ENCODE measurements at regions not wholly inside any gene's neighbourhood (a gene's known extent, or its start where the extent isn't known, plus 50 kb on each side); places are given as distances from the start of the nearest gene placed in this dataset.

- TF ChIP-seq, protein P1, sequence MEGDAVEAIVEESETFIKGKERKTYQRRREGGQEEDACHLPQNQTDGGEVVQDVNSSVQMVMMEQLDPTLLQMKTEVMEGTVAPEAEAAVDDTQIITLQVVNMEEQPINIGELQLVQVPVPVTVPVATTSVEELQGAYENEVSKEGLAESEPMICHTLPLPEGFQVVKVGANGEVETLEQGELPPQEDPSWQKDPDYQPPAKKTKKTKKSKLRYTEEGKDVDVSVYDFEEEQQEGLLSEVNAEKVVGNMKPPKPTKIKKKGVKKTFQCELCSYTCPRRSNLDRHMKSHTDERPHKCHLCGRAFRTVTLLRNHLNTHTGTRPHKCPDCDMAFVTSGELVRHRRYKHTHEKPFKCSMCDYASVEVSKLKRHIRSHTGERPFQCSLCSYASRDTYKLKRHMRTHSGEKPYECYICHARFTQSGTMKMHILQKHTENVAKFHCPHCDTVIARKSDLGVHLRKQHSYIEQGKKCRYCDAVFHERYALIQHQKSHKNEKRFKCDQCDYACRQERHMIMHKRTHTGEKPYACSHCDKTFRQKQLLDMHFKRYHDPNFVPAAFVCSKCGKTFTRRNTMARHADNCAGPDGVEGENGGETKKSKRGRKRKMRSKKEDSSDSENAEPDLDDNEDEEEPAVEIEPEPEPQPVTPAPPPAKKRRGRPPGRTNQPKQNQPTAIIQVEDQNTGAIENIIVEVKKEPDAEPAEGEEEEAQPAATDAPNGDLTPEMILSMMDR (conservative IDR thresholded peaks at IDR 0.05 in 1 of 2, IDR thresholded peaks at IDR 0.05 in 1 of 2; ENCODE audit: extremely low read depth in 1 of 2, insufficient read depth in 1 of 2, low read depth in 1 of 2, low read length in 2 of 2), result no peak
- TF ChIP-seq EZH2 (IDR thresholded peaks at IDR 0.05; ENCODE audit: borderline replicate concordance, low read length), result no peak
Measured at GRCh38 chr2:48116497-48116896, 198.0 kb upstream of the FOXN2 start.

Measured in mammary epithelial cell (primary cell).